HCT116 (cell line): ENCODE measurements at regions not wholly inside any gene's neighbourhood (a gene's known extent, or its start where the extent isn't known, plus 50 kb on each side); places are given as distances from the start of the nearest gene placed in this dataset.

ENCODE experiments used
- CBX3 ChIP-seq: IDR thresholded peaks from 2 replicates; pipeline ENCODE4 v1.6.1; 2012; ENCODE audit warnings: low read depth
- EGR1 ChIP-seq: IDR thresholded peaks from 2 replicates; pipeline ENCODE4 v1.6.1; 2012; ENCODE audit warnings: low read depth
- EZH2 ChIP-seq: fragments of 200-600 bp; sonication (generic); IDR thresholded peaks from 2 replicates; pipeline ENCODE4 v1.6.1; 2017; ENCODE audit warnings: antibody characterized with exemption, mixed run types
- FOSL1 ChIP-seq: IDR thresholded peaks from 2 replicates; pipeline ENCODE4 v1.6.1; 2012; ENCODE audit warnings: low read depth
- JUND ChIP-seq: IDR thresholded peaks from 2 replicates; pipeline ENCODE4 v1.6.1; 2012
- POLR2A ChIP-seq: IDR thresholded peaks from 2 replicates; pipeline ENCODE4 v1.7.0; 2011; ENCODE audit warnings: borderline replicate concordance; ENCODE audit not compliant: insufficient read depth, insufficient read length; ENCODE audit errors: extremely low read depth
- POLR2AphosphoS5 ChIP-seq: IDR thresholded peaks from 2 replicates; pipeline ENCODE4 v1.6.1; 2011; ENCODE audit warnings: mild to moderate bottlenecking, low read depth, low read length, moderate library complexity
- YY1 ChIP-seq: IDR thresholded peaks from 2 replicates; pipeline ENCODE4 v1.6.1; 2011; ENCODE audit warnings: low read length, low read depth, moderate library complexity, mild to moderate bottlenecking; ENCODE audit not compliant: insufficient replicate concordance; ENCODE audit errors: extremely low read depth
- TF ChIP-seq, protein P1 (sequence below): IDR thresholded peaks from 2 replicates; pipeline ENCODE4 v1.6.1; 2012
- TF ChIP-seq, protein P2 (sequence below), 3 experiments: fragments of 200-600 bp in 1 of 3; sonication (generic) in 1 of 3; IDR thresholded peaks in 2 of 3; conservative IDR thresholded peaks in 1 of 3; 2 replicates each; pipeline ENCODE4 v1.5.1; 2012 to 2017; ENCODE audit warnings: low read depth in 2 of 3, low read length in 2 of 3, antibody characterized with exemption in 1 of 3, borderline replicate concordance in 1 of 3, control low read depth in 1 of 3, mild to moderate bottlenecking in 1 of 3, mixed read lengths in 1 of 3, mixed run types in 1 of 3, moderate library complexity in 1 of 3; ENCODE audit not compliant: insufficient read depth in 1 of 3
- TF ChIP-seq, protein P3 (sequence below): IDR thresholded peaks from 2 replicates; pipeline ENCODE4 v1.6.1; 2012

- TF ChIP-seq, protein P1, sequence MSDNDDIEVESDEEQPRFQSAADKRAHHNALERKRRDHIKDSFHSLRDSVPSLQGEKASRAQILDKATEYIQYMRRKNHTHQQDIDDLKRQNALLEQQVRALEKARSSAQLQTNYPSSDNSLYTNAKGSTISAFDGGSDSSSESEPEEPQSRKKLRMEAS = no peak
- TF ChIP-seq, protein P2, sequence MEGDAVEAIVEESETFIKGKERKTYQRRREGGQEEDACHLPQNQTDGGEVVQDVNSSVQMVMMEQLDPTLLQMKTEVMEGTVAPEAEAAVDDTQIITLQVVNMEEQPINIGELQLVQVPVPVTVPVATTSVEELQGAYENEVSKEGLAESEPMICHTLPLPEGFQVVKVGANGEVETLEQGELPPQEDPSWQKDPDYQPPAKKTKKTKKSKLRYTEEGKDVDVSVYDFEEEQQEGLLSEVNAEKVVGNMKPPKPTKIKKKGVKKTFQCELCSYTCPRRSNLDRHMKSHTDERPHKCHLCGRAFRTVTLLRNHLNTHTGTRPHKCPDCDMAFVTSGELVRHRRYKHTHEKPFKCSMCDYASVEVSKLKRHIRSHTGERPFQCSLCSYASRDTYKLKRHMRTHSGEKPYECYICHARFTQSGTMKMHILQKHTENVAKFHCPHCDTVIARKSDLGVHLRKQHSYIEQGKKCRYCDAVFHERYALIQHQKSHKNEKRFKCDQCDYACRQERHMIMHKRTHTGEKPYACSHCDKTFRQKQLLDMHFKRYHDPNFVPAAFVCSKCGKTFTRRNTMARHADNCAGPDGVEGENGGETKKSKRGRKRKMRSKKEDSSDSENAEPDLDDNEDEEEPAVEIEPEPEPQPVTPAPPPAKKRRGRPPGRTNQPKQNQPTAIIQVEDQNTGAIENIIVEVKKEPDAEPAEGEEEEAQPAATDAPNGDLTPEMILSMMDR (IDR thresholded peaks at IDR 0.05 in 2 of 3, conservative IDR thresholded peaks at IDR 0.05 in 1 of 3; ENCODE audit: borderline replicate concordance in 1 of 3, insufficient read depth in 1 of 3, low read depth in 2 of 3, low read length in 2 of 3) = no peak
- TF ChIP-seq, protein P3, sequence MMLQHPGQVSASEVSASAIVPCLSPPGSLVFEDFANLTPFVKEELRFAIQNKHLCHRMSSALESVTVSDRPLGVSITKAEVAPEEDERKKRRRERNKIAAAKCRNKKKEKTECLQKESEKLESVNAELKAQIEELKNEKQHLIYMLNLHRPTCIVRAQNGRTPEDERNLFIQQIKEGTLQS = no peak
- TF ChIP-seq POLR2A (no peak), FOSL1 (no peak), POLR2AphosphoS5 (no peak), YY1 (no peak), JUND (no peak), EZH2 (no peak), CBX3 (no peak), EGR1 (no peak)
Measured at GRCh38 chr6:86042214-86042613, 399.5 kb upstream of the SYNCRIP start.
